ENCODE measurements at regions not wholly inside any gene's neighbourhood (a gene's known extent, or its start where the extent isn't known, plus 50 kb on each side); places are given as distances from the start of the nearest gene placed in this dataset.

DNA sequence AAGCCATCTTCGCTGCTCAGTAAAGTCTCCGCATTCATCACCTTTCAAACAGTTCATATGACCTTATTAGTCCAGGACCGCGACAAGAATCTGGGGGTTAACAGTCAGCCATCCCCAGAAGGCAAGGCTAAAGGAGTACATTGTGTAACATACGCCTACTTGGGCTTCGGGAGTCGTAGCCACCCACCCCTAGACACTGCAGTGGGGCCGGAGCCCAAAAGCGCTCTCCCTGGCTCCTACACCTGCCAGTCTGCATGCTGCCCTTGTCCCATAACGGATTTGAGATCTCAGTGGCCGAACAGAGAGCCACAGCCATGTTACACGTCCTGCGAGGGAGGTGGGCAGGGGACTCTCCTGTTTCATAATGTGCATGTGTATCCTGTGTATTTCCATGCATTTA lies 1405.5 kb downstream of the GRIK2 start (continued):
- TF ChIP-seq, protein P1, sequence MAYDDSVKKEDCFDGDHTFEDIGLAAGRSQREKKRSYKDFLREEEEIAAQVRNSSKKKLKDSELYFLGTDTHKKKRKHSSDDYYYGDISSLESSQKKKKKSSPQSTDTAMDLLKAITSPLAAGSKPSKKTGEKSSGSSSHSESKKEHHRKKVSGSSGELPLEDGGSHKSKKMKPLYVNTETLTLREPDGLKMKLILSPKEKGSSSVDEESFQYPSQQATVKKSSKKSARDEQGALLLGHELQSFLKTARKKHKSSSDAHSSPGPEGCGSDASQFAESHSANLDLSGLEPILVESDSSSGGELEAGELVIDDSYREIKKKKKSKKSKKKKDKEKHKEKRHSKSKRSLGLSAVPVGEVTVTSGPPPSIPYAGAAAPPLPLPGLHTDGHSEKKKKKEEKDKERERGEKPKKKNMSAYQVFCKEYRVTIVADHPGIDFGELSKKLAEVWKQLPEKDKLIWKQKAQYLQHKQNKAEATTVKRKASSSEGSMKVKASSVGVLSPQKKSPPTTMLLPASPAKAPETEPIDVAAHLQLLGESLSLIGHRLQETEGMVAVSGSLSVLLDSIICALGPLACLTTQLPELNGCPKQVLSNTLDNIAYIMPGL (CRISPR knock-in tag; IDR thresholded peaks at IDR 0.05): no peak
- TF ChIP-seq TEAD1 (CRISPR knock-in tag; IDR thresholded peaks at IDR 0.05) (no peak), EMX1 (CRISPR knock-in tag; IDR thresholded peaks at IDR 0.05) (no peak), CREB1 (CRISPR knock-in tag; IDR thresholded peaks at IDR 0.05) (no peak), MXD4 (CRISPR knock-in tag; IDR thresholded peaks at IDR 0.05; ENCODE audit: borderline replicate concordance) (no peak)
- TF ChIP-seq, protein P2, sequence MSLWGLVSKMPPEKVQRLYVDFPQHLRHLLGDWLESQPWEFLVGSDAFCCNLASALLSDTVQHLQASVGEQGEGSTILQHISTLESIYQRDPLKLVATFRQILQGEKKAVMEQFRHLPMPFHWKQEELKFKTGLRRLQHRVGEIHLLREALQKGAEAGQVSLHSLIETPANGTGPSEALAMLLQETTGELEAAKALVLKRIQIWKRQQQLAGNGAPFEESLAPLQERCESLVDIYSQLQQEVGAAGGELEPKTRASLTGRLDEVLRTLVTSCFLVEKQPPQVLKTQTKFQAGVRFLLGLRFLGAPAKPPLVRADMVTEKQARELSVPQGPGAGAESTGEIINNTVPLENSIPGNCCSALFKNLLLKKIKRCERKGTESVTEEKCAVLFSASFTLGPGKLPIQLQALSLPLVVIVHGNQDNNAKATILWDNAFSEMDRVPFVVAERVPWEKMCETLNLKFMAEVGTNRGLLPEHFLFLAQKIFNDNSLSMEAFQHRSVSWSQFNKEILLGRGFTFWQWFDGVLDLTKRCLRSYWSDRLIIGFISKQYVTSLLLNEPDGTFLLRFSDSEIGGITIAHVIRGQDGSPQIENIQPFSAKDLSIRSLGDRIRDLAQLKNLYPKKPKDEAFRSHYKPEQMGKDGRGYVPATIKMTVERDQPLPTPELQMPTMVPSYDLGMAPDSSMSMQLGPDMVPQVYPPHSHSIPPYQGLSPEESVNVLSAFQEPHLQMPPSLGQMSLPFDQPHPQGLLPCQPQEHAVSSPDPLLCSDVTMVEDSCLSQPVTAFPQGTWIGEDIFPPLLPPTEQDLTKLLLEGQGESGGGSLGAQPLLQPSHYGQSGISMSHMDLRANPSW (CRISPR knock-in tag; conservative IDR thresholded peaks at IDR 0.05; ENCODE audit: low read depth): no peak

GRCh38 chr6:102798636-102799035 lies 1405.1 kb downstream of the GRIK2 start:
- TF ChIP-seq, protein P3, sequence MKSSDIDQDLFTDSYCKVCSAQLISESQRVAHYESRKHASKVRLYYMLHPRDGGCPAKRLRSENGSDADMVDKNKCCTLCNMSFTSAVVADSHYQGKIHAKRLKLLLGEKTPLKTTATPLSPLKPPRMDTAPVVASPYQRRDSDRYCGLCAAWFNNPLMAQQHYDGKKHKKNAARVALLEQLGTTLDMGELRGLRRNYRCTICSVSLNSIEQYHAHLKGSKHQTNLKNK (CRISPR knock-in tag; IDR thresholded peaks at IDR 0.05): no peak
- no peak for TF ChIP-seq FOXP4 (CRISPR knock-in tag; IDR thresholded peaks at IDR 0.05)
- no peaks in the 10 kb centered on the region for H3K9me3 Mint-ChIP-seq
- H3K4me1 Mint-ChIP-seq: peaks cover 3% of the 10 kb centered on the region; the same call in 1 of the 2 replicates

DNA sequence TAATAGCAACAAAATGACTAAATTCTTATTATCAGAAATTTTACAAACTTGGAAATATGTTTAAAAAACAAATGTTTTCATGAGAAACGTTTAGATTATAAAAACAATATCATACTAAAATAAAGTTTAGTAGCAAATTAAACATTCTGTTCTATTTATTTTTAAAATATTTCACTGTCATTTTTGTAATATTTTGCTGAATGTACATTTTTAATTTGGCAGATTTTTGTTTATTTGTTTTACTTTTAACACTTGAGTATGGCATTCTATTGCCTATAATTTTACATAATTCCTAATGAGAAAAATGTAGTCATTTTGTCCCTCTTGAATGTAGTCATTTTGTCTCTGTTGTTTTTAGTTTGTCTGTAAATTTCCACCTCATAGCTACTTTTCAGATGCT lies 1400.2 kb downstream of the GRIK2 start:
- no peaks in the 10 kb centered on the region for H3K36me3 Mint-ChIP-seq
- H3K27ac Mint-ChIP-seq: no peak overlapping the region
- POLR2A ChIA-PET: no interaction called here
- DNase-seq (ENCODE audit: low spot score) (no peak), ATAC-seq (no peak)
- no peak overlapping the region for H3K4me3 Mint-ChIP-seq
- CTCF ChIA-PET: no interaction called here
- no peaks in the 10 kb centered on the region for H3K27me3 Mint-ChIP-seq (ENCODE audit: low read depth)
- no peaks in the 10 kb centered on the region for H3K4me1 Mint-ChIP-seq
- no peaks in the 10 kb centered on the region for H3K9me3 Mint-ChIP-seq
- TF ChIP-seq, protein P4, sequence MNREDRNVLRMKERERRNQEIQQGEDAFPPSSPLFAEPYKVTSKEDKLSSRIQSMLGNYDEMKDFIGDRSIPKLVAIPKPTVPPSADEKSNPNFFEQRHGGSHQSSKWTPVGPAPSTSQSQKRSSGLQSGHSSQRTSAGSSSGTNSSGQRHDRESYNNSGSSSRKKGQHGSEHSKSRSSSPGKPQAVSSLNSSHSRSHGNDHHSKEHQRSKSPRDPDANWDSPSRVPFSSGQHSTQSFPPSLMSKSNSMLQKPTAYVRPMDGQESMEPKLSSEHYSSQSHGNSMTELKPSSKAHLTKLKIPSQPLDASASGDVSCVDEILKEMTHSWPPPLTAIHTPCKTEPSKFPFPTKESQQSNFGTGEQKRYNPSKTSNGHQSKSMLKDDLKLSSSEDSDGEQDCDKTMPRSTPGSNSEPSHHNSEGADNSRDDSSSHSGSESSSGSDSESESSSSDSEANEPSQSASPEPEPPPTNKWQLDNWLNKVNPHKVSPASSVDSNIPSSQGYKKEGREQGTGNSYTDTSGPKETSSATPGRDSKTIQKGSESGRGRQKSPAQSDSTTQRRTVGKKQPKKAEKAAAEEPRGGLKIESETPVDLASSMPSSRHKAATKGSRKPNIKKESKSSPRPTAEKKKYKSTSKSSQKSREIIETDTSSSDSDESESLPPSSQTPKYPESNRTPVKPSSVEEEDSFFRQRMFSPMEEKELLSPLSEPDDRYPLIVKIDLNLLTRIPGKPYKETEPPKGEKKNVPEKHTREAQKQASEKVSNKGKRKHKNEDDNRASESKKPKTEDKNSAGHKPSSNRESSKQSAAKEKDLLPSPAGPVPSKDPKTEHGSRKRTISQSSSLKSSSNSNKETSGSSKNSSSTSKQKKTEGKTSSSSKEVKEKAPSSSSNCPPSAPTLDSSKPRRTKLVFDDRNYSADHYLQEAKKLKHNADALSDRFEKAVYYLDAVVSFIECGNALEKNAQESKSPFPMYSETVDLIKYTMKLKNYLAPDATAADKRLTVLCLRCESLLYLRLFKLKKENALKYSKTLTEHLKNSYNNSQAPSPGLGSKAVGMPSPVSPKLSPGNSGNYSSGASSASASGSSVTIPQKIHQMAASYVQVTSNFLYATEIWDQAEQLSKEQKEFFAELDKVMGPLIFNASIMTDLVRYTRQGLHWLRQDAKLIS (CRISPR knock-in tag; IDR thresholded peaks at IDR 0.05; ENCODE audit: borderline replicate concordance): no peak
- TF ChIP-seq RORB (CRISPR knock-in tag; IDR thresholded peaks at IDR 0.05) (no peak), IRF2 (CRISPR knock-in tag; IDR thresholded peaks at IDR 0.05; ENCODE audit: borderline replicate concordance, low read depth) (no peak), MYBL2 (CRISPR knock-in tag; IDR thresholded peaks at IDR 0.05) (no peak), RELA (CRISPR knock-in tag; IDR thresholded peaks at IDR 0.05; ENCODE audit: borderline replicate concordance) (no peak), PREB (CRISPR knock-in tag; IDR thresholded peaks at IDR 0.05; ENCODE audit: borderline replicate concordance) (no peak)
- TF ChIP-seq, protein P5, sequence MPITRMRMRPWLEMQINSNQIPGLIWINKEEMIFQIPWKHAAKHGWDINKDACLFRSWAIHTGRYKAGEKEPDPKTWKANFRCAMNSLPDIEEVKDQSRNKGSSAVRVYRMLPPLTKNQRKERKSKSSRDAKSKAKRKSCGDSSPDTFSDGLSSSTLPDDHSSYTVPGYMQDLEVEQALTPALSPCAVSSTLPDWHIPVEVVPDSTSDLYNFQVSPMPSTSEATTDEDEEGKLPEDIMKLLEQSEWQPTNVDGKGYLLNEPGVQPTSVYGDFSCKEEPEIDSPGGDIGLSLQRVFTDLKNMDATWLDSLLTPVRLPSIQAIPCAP (CRISPR knock-in tag; IDR thresholded peaks at IDR 0.05): no peak
- TF ChIP-seq, protein P6, sequence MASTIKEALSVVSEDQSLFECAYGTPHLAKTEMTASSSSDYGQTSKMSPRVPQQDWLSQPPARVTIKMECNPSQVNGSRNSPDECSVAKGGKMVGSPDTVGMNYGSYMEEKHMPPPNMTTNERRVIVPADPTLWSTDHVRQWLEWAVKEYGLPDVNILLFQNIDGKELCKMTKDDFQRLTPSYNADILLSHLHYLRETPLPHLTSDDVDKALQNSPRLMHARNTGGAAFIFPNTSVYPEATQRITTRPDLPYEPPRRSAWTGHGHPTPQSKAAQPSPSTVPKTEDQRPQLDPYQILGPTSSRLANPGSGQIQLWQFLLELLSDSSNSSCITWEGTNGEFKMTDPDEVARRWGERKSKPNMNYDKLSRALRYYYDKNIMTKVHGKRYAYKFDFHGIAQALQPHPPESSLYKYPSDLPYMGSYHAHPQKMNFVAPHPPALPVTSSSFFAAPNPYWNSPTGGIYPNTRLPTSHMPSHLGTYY (CRISPR knock-in tag; IDR thresholded peaks at IDR 0.05): no peak

More at GRCh38 chr6:102798636-102799035, 1405.1 kb downstream of the GRIK2 start:
- Mint-ChIP-seq H3K4me3 (peak overlapping the region; percentile 88), H3K27ac (no peak overlapping the region), H3K27me3 (ENCODE audit: low read depth) (no peaks in the 10 kb centered on the region), H3K36me3 (no peaks in the 10 kb centered on the region)
- ChIA-PET CTCF (interaction anchor here (1.5 kb wide), 1 partner anchor 324 kb away, joined by 3 read pairs; no protein-coding TSS in a partner anchor), POLR2A (no interaction called here)
- DNase-seq (ENCODE audit: low spot score) (peak; percentile 62), ATAC-seq (peak; percentile 99)

Measured in WTC11 (cell line).